A673 (cell line): ENCODE measurements at regions not wholly inside any gene's neighbourhood (a gene's known extent, or its start where the extent isn't known, plus 50 kb on each side); places are given as distances from the start of the nearest gene placed in this dataset.

Source experiments
- BruUV-seq: library from RNA; stranded (reverse); fragments of 400-500 nt; replicated peaks from 2 replicates; lab custom pipeline; 2021; lab: Mats Ljungman, UMichigan
- CTCF ChIA-PET: fragments of 300-600 bp; sonication (Branson Sonifier 250); formaldehyde crosslinking; loops from one replicate; lab custom pipeline; 2022; ENCODE audit warnings: antibody characterized with exemption; lab: Charles Lee
- POLR2A ChIA-PET: fragments of 300-600 bp; sonication (Branson Sonifier 250); formaldehyde crosslinking; loops from one replicate; lab custom pipeline; 2022; ENCODE audit warnings: antibody characterized with exemption; ENCODE audit not compliant: low non-redundant PET; lab: Charles Lee
- DNase-seq: peaks from one replicate; pipeline ENCODE4 v3.0.0-alpha.2; 2015; ENCODE audit warnings: low spot score
- H3K27ac ChIP-seq: fragments of 200-600 bp; sonication (generic); 2 replicates; pipeline ENCODE4 v1.5.1; 2016; ENCODE audit warnings: mixed run types, low read depth, mild to moderate bottlenecking, mixed read lengths, antibody characterized with exemption, low read length; ENCODE audit not compliant: poor library complexity, severe bottlenecking
- H3K27me3 ChIP-seq: fragments of 200-600 bp; sonication (generic); replicated peaks from 2 replicates; pipeline ENCODE4 v1.6.1; 2017; ENCODE audit warnings: mixed run types, low read depth, mild to moderate bottlenecking, mixed read lengths, antibody characterized with exemption, low read length; ENCODE audit not compliant: insufficient read depth, poor library complexity
- H3K36me3 ChIP-seq: fragments of 200-600 bp; sonication (generic); 2 replicates; pipeline ENCODE4 v1.6.1; 2016; ENCODE audit warnings: mixed run types, mild to moderate bottlenecking, mixed read lengths, antibody characterized with exemption, low read length; ENCODE audit not compliant: insufficient read depth, poor library complexity, severe bottlenecking
- H3K4me1 ChIP-seq: fragments of 200-600 bp; sonication (generic); 2 replicates; pipeline ENCODE4 v1.6.1; 2017; ENCODE audit warnings: mixed run types, mild to moderate bottlenecking, mixed read lengths, antibody characterized with exemption, low read length; ENCODE audit not compliant: insufficient read depth, poor library complexity, severe bottlenecking
- H3K4me3 ChIP-seq: fragments of 200-600 bp; sonication (generic); 2 replicates; pipeline ENCODE4 v1.5.1; 2016; ENCODE audit warnings: low read depth, mixed run types, mild to moderate bottlenecking, mixed read lengths, low read length; ENCODE audit not compliant: poor library complexity, severe bottlenecking
- H3K9me3 ChIP-seq: fragments of 200-600 bp; sonication (generic); 2 replicates; pipeline ENCODE4 v1.6.1; 2016; ENCODE audit warnings: mixed run types, low read depth, mild to moderate bottlenecking, mixed read lengths, antibody characterized with exemption, low read length; ENCODE audit not compliant: poor library complexity, severe bottlenecking
- CTCF ChIP-seq: fragments of 300-800, 200-600 bp; sonication (generic); conservative IDR thresholded peaks from 2 replicates; pipeline ENCODE4 v1.5.1; 2017; ENCODE audit warnings: low read depth, mild to moderate bottlenecking, antibody characterized with exemption, low read length, moderate library complexity, mixed read lengths
- EZH2 ChIP-seq: fragments of 200-600 bp; sonication (generic); IDR thresholded peaks from 2 replicates; pipeline ENCODE4 v1.6.1; 2017; ENCODE audit warnings: borderline replicate concordance, low read depth, mild to moderate bottlenecking, mixed read lengths, antibody characterized with exemption, low read length; ENCODE audit not compliant: poor library complexity, severe bottlenecking
- intact Hi-C: fragments of 100-400 bp; cut with micrococcal nuclease; formaldehyde crosslinking; loops from one replicate; pipeline ENCODE4 v1.10.0; 2022; ENCODE audit not compliant: unreplicated experiment

- intact Hi-C loops = no loop called here
- CTCF ChIA-PET = no interaction called here
- no TSS peak for BruUV-seq
Observed at GRCh38 chr7:80977751-80978150, 58.9 kb upstream of the SEMA3C start.

DNA sequence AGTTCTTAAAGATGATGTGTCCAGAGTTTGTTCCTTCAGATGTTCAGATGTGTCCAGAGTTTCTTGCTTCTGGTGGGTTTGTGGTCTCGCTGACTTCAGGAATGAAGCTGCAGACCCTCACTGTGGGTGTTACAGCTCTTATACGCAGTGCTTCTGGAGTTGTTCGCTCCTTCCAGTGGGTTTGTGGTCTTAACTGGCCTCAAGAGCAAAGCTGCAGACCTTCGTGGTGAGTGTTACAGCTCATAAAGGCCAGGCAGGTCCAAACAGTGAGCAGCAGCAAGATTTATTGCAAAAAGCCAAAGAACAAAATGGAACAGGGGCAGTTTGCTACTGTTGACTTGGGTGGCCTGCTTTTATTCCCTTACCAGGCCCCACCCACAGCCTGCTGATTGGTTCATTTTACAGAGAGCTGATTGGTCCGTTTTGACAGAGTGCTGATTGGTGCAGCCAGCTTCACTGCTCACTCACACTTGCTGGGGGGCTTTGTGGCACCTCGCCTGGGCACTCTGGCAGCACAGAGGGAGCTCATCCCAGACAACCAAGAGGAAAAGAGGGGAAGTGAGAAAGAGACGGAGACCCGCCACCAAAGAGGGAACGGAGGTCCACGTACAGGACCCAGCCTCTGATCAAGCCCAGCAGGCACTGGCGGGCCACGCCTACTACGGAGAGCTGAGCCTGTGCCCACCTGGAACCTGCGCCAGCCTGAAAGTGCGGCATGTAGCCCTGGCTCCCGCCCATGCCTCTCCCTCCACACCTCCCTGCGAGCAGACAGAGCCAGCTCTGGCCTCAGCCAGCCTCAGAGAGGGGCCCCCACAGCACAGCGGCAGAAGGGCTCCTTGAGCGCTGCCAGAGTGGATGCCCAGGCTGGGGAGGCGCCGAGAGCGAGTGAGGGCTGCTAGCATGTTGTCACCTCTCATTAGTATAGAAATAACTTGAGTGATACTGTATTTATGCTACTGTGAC, 55.8 kb upstream of the SEMA3C start:
- intact Hi-C loops = no loop called here
- CTCF ChIA-PET = no interaction called here
- Histone ChIP-seq H3K27me3 (no peaks in the 10 kb centered on the region), H3K36me3 (no peaks in the 10 kb centered on the region), H3K4me1 (no peaks in the 10 kb centered on the region), H3K4me3 (no peak overlapping the region), H3K9me3 (no peaks in the 10 kb centered on the region), H3K27ac (no peak overlapping the region)
- POLR2A ChIA-PET = no interaction called here
- BruUV-seq = no TSS peak
- no peak for DNase-seq
- no peak for TF ChIP-seq EZH2
- TF ChIP-seq CTCF = no peak

More at GRCh38 chr7:80977751-80978150, 58.9 kb upstream of the SEMA3C start:
- Histone ChIP-seq H3K4me1 (no peaks in the 10 kb centered on the region), H3K27me3 (no peaks in the 10 kb centered on the region), H3K9me3 (peaks cover 3% of the 10 kb centered on the region), H3K27ac (no peak overlapping the region), H3K4me3 (no peak overlapping the region), H3K36me3 (no peaks in the 10 kb centered on the region)
- POLR2A ChIA-PET = no interaction called here
- TF ChIP-seq EZH2 (no peak), CTCF (no peak)
- no peak for DNase-seq

DNA sequence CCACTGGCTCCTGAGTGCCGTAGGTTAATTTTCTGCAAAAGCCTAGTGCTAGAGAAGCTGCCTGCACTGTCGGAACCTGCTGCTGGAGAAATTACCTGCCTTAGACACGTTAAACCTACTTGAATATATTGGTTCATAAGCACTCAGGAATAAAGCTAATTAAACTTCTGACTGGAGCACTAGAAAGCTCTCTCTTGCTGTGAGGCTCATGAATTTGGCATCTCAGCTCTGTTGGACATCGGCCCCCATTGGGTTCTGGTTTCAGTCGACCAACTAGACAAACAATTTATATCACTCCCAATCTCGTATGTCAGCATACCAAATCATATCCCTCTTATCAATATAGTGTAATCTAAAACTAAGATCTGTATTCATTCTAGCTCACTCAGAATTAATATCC, 52.4 kb upstream of the SEMA3C start:
- H3K27ac ChIP-seq = no peak overlapping the region
- H3K4me3 ChIP-seq = no peak overlapping the region
- POLR2A ChIA-PET = no interaction called here
- TF ChIP-seq CTCF (no peak), EZH2 (no peak)
- DNase-seq = no peak
- intact Hi-C loops = no loop called here
- BruUV-seq = no TSS peak
- no peaks in the 10 kb centered on the region for H3K27me3 ChIP-seq
- no peaks in the 10 kb centered on the region for H3K9me3 ChIP-seq
- no peaks in the 10 kb centered on the region for H3K36me3 ChIP-seq
- CTCF ChIA-PET = no interaction called here
- H3K4me1 ChIP-seq = peaks cover 5% of the 10 kb centered on the region
